ENCODE measurements at regions not wholly inside any gene's neighbourhood (a gene's known extent, or its start where the extent isn't known, plus 50 kb on each side); places are given as distances from the start of the nearest gene placed in this dataset.
"Not testable (repeated sequence)": the region's sequence is repeated elsewhere in the genome, so short reads cannot be mapped to it uniquely, and the experiment has no call there.

GRCh38 chr5:144036476-144036875 is 134.0 kb downstream of the YIPF5 start:
- DNase-seq (ENCODE audit: low read depth): no peak
- no peak for TF ChIP-seq CTCF (IDR thresholded peaks at IDR 0.05; ENCODE audit: low read length, missing control alignments)
- no peak overlapping the region for H3K4me3 ChIP-seq (replicated peaks; ENCODE audit: low read depth, low read length)

GRCh38 chr5:144040615-144041305 is 129.7 kb downstream of the YIPF5 start:
- no peak overlapping the region for H3K4me3 ChIP-seq (replicated peaks; ENCODE audit: low read depth, low read length)
- DNase-seq (ENCODE audit: low read depth): no peak
- TF ChIP-seq CTCF (IDR thresholded peaks at IDR 0.05; ENCODE audit: low read length, missing control alignments): no peak

GRCh38 chr5:144042156-144042555 is 128.3 kb downstream of the YIPF5 start:
- no peak for DNase-seq (ENCODE audit: low read depth)

GRCh38 chr5:144048259-144048856 is 122.1 kb downstream of the YIPF5 start:
- TF ChIP-seq CTCF (IDR thresholded peaks at IDR 0.05; ENCODE audit: low read length, missing control alignments): no peak
- DNase-seq (ENCODE audit: low read depth): no peak
- no peak overlapping the region for H3K4me3 ChIP-seq (replicated peaks; ENCODE audit: low read depth, low read length)

More at GRCh38 chr5:144042156-144042555, 128.3 kb downstream of the YIPF5 start:
- H3K4me3 ChIP-seq (replicated peaks; ENCODE audit: low read depth, low read length): no peak overlapping the region
- TF ChIP-seq CTCF (IDR thresholded peaks at IDR 0.05; ENCODE audit: low read length, missing control alignments): no peak

- not testable (repeated sequence) for H3K4me3 ChIP-seq (replicated peaks; ENCODE audit: low read depth, low read length); DNase-seq (ENCODE audit: low read depth)
Measured at GRCh38 chr5:144055391-144055790, 115.1 kb downstream of the YIPF5 start.

- not testable (repeated sequence) for DNase-seq (ENCODE audit: low read depth); H3K4me3 ChIP-seq (replicated peaks; ENCODE audit: low read depth, low read length)
Measured at GRCh38 chr5:144060091-144060490, 110.4 kb downstream of the YIPF5 start.

- TF ChIP-seq CTCF (IDR thresholded peaks at IDR 0.05; ENCODE audit: low read length, missing control alignments): no peak
- no peak overlapping the region for H3K4me3 ChIP-seq (replicated peaks; ENCODE audit: low read depth, low read length)
- no peak for DNase-seq (ENCODE audit: low read depth)
Measured at GRCh38 chr5:144060598-144060997, 109.9 kb downstream of the YIPF5 start.

- no peak for TF ChIP-seq CTCF (IDR thresholded peaks at IDR 0.05; ENCODE audit: low read length, missing control alignments)
- DNase-seq (ENCODE audit: low read depth): no peak
- no peak overlapping the region for H3K4me3 ChIP-seq (replicated peaks; ENCODE audit: low read depth, low read length)
Measured at GRCh38 chr5:144065786-144066185, 104.7 kb downstream of the YIPF5 start.

Data from fibroblast of pulmonary artery (primary cell).